G401 (cell line): ENCODE measurements at regions not wholly inside any gene's neighbourhood (a gene's known extent, or its start where the extent isn't known, plus 50 kb on each side); places are given as distances from the start of the nearest gene placed in this dataset.
"Not testable (repeated sequence)": the region's sequence is repeated elsewhere in the genome, so short reads cannot be mapped to it uniquely, and the experiment has no call there.

Experiments
- DNase-seq: peaks from one replicate; pipeline ENCODE4 v3.0.0-alpha.2; 2015; ENCODE audit warnings: low spot score
- in situ Hi-C: cut with HindIII; loops from 2 replicates; pipeline ENCODE4 v1.10.0; 2016; ENCODE audit warnings: low sequenced_read_pairs, mixed read lengths

GRCh38 chr1:232859216-232859615, 54.0 kb downstream of the MAP10 start:
- in situ Hi-C loops: no loop called here

GRCh38 chr1:232861107-232861506, 55.9 kb downstream of the MAP10 start:
- in situ Hi-C loops: no loop called here
- DNase-seq: no peak

More at GRCh38 chr1:232859216-232859615, 54.0 kb downstream of the MAP10 start:
- DNase-seq: no peak

DNA sequence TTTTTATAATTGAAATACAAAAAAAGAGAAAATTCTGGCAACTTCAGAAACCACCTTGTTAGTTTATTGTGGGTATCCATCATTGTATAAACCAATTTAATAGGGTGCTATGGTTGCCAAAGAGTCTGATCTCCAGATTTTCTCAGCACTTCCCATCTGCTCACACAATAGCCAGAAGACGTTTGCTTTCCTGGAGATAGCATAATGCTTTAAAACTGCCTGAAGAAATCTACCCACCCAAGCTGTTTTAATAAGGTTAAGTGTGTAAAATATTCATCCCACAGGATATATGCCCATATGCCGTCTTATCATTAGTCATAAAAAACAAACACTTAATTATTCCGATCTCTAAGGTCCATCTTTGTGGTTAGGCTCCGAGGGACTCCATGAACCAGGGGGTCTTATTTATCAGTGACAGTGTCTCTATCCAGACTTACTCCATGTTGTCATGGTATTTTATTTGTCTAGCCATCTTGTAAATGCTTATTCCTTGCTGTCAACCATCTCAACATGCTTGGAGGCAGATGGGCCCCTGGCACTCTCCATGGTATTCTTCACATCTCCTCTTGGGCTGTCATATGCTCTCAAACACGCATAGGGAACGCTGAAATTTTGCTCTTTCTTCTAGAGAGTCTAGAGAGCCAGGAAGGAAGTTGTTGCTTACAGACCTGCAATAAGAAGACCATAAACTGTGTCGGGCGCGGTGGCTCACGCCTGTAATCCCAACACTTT, 58.5 kb downstream of the MAP10 start:
- in situ Hi-C loops: no loop called here
- no peak for DNase-seq

DNA sequence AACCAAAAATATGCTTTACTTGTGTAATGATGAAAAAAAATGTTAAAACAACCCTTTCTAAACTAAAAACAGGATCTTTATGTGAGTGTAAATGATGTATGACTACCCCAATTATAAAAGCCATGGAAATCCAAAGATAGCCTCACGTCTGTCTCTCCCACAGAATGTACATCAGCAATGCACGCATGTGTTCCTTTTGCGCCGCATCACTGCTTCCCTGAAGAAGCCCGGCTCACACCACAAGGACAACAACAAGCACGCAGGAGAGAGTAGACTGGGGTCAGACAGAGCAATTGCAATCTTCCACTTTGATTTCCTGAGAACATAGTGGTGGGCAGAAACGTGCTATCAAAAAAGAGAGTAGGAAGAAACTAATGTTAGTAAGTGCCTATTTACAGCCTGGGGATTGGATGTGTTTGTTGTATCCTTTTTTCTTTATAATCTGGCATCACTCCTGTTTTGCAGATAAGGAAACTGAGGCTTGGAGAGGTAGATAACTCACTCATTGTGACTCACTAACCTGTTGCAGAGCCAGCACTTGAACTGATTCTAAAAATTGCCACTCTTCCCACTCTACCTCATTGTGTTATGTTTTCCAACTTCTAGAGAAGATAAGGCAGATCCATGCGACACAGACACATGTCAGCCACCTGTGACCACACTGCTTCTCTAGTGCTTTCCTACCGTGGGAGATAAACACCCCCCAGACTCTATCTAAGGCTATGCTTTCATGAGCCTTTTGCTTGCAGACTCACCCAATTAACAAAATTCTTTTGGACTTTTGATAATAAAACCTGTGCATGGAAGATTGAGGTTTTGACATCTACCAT, 60.1 kb downstream of the MAP10 start:
- DNase-seq: no peak
- in situ Hi-C loops: no loop called here

- DNase-seq: no peak
- in situ Hi-C loops: no loop called here
Measured at GRCh38 chr1:232868793-232869491, 63.7 kb downstream of the MAP10 start.

DNA sequence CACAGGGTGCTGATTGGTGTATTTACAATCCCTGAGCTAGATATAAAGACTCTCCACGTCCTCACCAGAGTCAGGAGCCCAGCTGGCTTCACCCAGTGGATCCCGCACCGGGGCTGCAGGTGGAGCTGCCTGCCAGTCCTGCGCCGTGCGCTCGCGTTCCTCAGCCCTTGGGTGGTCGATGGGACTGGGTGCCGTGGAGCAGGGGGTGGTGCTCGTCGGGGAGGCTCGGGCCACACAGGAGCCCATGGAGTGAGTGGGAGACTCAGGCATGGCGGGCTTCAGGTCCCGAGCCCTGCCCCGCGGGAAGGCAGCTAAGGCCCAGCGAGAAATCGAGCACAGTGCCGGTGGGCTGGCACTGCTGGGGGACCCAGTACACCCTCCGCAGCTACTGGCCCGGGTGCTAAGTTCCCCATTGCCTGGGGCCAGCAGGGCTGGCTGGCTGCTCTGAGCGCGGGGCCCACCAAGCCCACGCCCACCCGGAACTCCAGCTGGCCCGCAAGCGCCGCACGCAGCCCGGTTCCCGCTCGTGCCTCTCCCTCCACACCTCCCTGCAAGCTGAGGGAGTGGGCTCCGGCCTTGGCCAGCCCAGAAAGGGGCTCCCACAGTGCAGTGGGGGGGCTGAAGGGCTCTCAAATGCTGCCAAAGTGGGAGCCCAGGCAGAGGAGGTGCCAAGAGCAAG, 66.2 kb downstream of the MAP10 start:
- in situ Hi-C loops, DNase-seq: not testable (repeated sequence)

DNA sequence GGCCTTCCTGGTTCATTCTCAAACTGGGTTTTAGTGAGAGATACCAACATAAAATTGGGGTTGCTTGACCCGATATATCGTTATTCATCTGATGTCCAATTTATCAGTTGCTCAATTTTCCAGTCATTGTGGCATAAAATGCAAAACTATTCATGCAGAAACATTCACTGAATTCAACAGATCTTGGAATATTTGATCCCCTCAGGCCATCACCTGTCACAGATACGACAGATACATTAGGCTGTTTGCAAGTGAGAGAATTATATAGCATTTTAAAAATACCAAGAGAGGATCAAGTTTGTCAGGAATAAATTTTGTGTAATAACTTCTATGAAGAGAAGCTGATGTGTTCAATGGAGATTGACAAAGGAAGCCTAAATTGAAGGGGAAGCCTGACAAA, 67.1 kb downstream of the MAP10 start:
- in situ Hi-C loops: no loop called here
- no peak for DNase-seq

GRCh38 chr1:232872738-232873137, 67.5 kb downstream of the MAP10 start:
- no peak for DNase-seq
- in situ Hi-C loops: no loop called here

DNA sequence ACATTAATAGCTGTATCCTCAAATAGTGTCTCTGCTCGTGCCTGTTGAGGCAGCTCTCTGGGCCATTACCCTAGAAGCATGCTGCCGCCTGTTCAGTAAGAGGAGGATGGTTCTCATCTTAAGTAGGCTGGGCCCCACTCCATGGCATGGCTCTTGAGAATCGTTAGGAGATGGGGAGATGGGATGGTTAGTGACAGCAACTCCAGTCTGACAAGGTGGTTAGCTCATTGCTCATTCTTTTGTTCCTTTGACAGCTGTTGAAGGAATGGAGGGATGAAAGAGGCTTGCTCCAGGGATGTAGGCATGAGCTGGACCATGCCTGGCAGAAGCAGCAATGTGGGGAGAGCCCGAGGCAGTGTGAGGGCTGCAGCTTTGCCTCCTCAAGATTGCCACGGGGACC, 68.2 kb downstream of the MAP10 start:
- no peak for DNase-seq
- in situ Hi-C loops: no loop called here

DNA sequence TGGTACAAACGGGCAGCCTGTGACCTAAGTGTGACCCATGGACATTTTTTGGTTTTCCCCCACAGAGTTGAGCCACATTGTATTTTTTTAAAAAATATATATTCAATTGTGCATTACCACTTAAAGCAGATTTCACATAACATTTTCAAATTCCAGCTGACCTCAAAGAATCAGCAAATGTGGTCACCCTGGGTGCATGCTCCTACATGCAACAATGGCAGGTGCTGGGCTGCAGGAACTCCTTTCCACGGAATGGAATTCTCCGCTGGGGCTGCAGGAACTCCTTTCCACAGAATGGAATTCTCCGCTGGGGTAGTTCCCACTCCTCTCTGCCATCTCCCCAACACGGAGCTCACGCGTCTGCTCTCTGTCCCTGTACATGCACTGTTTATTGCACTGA, 68.7 kb downstream of the MAP10 start:
- in situ Hi-C loops: no loop called here
- no peak for DNase-seq

DNA sequence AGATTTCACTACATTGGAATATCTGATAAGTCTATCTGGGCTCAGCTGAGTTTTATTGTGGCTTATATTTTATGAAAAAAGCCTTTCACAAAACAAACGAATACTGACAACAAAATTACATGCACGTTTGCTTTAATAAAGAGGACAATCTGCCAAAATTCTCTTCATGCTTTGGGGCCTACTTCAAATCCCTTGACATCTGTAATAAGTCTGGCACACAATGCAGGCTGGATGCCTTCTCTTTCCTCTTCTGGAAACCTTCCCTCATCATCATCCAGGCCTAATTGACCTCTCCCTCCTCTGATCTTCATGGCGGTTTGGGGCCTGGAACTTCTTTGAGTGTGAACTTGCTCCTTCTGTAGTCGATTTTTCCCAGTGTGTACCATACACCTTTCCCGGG, 70.3 kb downstream of the MAP10 start:
- no peak for DNase-seq
- in situ Hi-C loops: no loop called here

GRCh38 chr1:232876506-232877364, 71.5 kb downstream of the MAP10 start:
- no peak for DNase-seq
- in situ Hi-C loops: no loop called here

DNA sequence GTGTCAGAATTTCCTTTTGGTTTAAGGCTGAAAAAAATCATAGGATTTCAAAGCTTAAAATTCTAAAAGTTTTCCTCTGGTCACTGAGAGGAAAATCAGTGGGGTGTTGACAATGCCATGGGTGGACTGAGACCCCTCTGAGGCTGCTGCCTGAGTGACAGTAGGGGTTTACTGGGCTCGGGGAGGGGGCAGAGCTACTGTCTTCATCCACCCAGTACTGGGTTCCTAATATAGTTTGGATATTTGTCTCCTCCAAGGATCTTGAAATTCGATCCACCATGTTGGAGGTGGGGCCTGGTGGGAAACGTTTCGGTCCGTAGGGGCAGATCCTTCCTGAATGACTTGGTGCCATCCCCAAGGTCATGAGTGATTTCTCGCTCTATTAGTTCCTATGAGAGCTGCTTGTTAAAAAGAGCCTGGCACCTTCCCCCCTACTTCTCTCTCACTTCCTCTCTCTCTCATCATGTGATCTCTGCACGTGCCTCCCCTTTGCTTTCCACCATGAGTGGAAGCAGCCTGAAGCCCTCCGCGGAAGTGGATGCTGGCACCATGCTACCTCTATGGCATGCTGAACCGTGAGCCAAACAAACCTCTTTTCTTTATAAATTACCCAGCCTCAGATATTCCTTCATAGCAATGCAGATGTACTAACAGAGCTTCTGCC, 72.3 kb downstream of the MAP10 start:
- in situ Hi-C loops: no loop called here

DNA sequence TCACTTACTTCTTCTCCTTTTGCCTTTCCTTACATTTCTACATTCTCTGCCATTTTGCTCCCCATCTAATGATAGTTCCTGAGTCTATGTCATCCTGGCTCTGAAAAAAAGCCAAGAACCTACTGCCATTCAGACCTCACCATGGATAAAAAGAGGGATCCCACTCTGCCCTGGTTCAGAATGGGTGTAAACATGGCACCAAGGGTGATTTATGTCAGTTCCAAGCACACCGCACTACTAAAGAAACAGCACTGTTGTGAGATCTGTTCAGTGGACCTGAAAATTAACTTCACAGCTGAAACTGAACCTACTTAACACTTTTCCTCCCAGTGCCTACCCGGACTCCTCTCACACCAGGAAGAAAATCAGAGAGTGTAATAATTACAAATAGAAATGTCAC, 72.3 kb upstream of the NTPCR start:
- in situ Hi-C loops: no loop called here
- DNase-seq: no peak

More for the DNA sequence above, 72.3 kb downstream of the MAP10 start:
- DNase-seq: no peak

DNA sequence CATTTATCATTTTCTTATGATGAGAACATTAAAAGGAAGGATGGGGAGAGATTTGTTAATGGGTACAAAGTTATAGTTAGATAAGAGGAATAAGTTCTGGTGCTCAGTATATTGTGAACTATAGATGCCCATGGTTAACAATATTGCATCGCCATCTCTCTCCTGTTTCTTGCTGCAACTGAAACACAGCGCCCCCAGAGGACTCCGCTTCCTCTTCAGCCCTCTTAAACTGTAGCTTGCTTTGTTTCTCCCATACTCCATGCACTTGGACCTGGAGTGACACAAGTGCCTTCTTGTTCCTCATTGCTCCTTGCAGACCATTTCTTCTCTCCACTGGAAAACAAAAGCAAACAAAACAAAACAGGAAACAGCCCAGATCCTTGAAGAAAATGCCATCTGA, 70.1 kb upstream of the NTPCR start:
- in situ Hi-C loops: no loop called here
- peak; percentile 7 for DNase-seq

GRCh38 chr1:232883992-232884661, 66.3 kb upstream of the NTPCR start:
- no peak for DNase-seq
- in situ Hi-C loops: no loop called here

GRCh38 chr1:232886271-232886670, 64.1 kb upstream of the NTPCR start:
- no peak for DNase-seq
- in situ Hi-C loops: no loop called here
